ENCODE measurements at regions not wholly inside any gene's neighbourhood (a gene's known extent, or its start where the extent isn't known, plus 50 kb on each side); places are given as distances from the start of the nearest gene placed in this dataset.

GRCh38 chr16:52925143-52925542, 127.6 kb downstream of the CHD9NB start:
- TF ChIP-seq CTCF (IDR thresholded peaks at IDR 0.05) (no peak), CREB1 (CRISPR knock-in tag; IDR thresholded peaks at IDR 0.05) (no peak), HMGXB4 (CRISPR knock-in tag; IDR thresholded peaks at IDR 0.05) (no peak), ATF1 (CRISPR knock-in tag; IDR thresholded peaks at IDR 0.05) (no peak), ZNF232 (CRISPR knock-in tag; IDR thresholded peaks at IDR 0.05) (no peak), NR3C1 (CRISPR knock-in tag; conservative IDR thresholded peaks at IDR 0.05; ENCODE audit: low read depth) (no peak), E2F4 (CRISPR knock-in tag; IDR thresholded peaks at IDR 0.05; ENCODE audit: borderline replicate concordance, low read depth) (no peak), MLX (CRISPR knock-in tag; IDR thresholded peaks at IDR 0.05) (no peak), E2F5 (CRISPR knock-in tag; IDR thresholded peaks at IDR 0.05) (no peak), ESRRA (CRISPR knock-in tag; IDR thresholded peaks at IDR 0.05; ENCODE audit: borderline replicate concordance) (no peak), ATF3 (CRISPR knock-in tag; conservative IDR thresholded peaks at IDR 0.05) (no peak), JUN (CRISPR knock-in tag; IDR thresholded peaks at IDR 0.05) (no peak)

All from WTC11 (cell line).